OCI-LY3 (cell line): ENCODE measurements at regions not wholly inside any gene's neighbourhood (a gene's known extent, or its start where the extent isn't known, plus 50 kb on each side); places are given as distances from the start of the nearest gene placed in this dataset.

Experiments
- H2AFZ ChIP-seq: fragments of 200-600, 300-600 bp; shearing (Covaris generic); 2 replicates; pipeline ENCODE4 v1.6.0; 2014; ENCODE audit warnings: antibody characterized with exemption, low read depth, low read length
- H3K27ac ChIP-seq: fragments of 200-600, 300-600 bp; sonication (generic); 2 replicates; pipeline ENCODE4 v1.5.1; 2014; ENCODE audit warnings: mild to moderate bottlenecking, low read length, moderate library complexity, mixed read lengths
- H3K27me3 ChIP-seq: fragments of 200-600, 300-600 bp; sonication (generic); 2 replicates; pipeline ENCODE4 v1.6.1; 2014; ENCODE audit warnings: low read depth, low read length, mixed read lengths
- H3K36me3 ChIP-seq: fragments of 200-600, 300-600 bp; sonication (generic); replicated peaks from 2 replicates; pipeline ENCODE3; 2014; ENCODE audit warnings: low read depth, low read length, mixed read lengths
- H3K4me1 ChIP-seq: fragments of 300-600, 200-600 bp; sonication (generic); 2 replicates; pipeline ENCODE4 v1.6.1; 2014; ENCODE audit warnings: low read length, mixed read lengths
- H3K4me2 ChIP-seq: fragments of 200-600, 300-600 bp; sonication (generic); 2 replicates; pipeline ENCODE4 v1.6.1; 2014; ENCODE audit warnings: low read length, mixed read lengths
- H3K4me3 ChIP-seq: fragments of 300-600, 200-600 bp; sonication (generic); 2 replicates; pipeline ENCODE4 v1.5.1; 2014; ENCODE audit warnings: antibody characterized with exemption, mild to moderate bottlenecking, low read length, moderate library complexity
- H3K79me2 ChIP-seq: fragments of 300-600, 200-600 bp; shearing (Covaris generic); 2 replicates; pipeline ENCODE4 v1.6.1; 2014; ENCODE audit warnings: mild to moderate bottlenecking, low read length, mixed read lengths
- H3K9ac ChIP-seq: fragments of 300-600, 200-600 bp; shearing (Covaris generic); 2 replicates; pipeline ENCODE4 v1.6.0; 2014; ENCODE audit warnings: mild to moderate bottlenecking, low read length, moderate library complexity
- H3K9me3 ChIP-seq: fragments of 200-600, 300-600 bp; shearing (Covaris generic); 2 replicates; pipeline ENCODE4 v1.6.1; 2014; ENCODE audit warnings: low read length, mixed read lengths; ENCODE audit not compliant: insufficient read depth
- H4K20me1 ChIP-seq: fragments of 200-600, 300-600 bp; sonication (generic); 2 replicates; pipeline ENCODE4 v1.6.1; 2016; ENCODE audit warnings: low read length, mixed read lengths; ENCODE audit not compliant: insufficient read depth
- EZH2phosphoT487 ChIP-seq: fragments of 200-600 bp; shearing (Covaris generic); IDR thresholded peaks from 2 replicates; pipeline ENCODE4 v1.6.1; 2018; ENCODE audit warnings: antibody characterized with exemption, mixed run types, low read depth
- TF ChIP-seq, protein P1 (sequence below): fragments of 200-600, 300-600 bp; sonication (generic); IDR thresholded peaks from 2 replicates; pipeline ENCODE4 v1.5.1; 2014; ENCODE audit warnings: antibody characterized with exemption, low read length, low read depth

DNA sequence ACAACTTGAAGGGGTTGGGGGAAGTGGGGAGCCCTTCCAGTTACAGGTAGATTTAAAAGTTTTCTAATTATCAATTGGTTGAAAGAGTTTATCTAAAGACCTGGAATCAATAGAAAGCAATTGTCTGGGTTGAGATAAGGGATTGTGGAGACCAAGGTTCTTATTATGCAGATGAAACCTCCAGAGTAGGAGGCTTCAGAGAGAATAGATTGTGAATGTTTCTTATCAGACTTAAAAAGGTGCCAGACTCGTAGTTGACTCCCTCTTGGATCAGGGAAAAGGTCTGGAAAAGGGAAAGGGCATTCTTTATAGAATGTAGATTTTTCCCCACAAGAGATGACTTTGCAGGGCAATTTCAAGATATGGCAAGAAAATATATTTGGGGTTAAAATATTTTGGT lies 100.8 kb downstream of the GADD45G start:
- Histone ChIP-seq H3K4me1 (peaks cover 26% of the 10 kb centered on the region), H3K4me3 (no peak overlapping the region), H3K9me3 (no peaks in the 10 kb centered on the region), H3K36me3 (no peaks in the 10 kb centered on the region), H2AFZ (no peak overlapping the region), H3K4me2 (no peak overlapping the region), H3K27me3 (no peaks in the 10 kb centered on the region), H4K20me1 (no peaks in the 10 kb centered on the region), H3K9ac (no peak overlapping the region), H3K27ac (no peak overlapping the region), H3K79me2 (no peaks in the 10 kb centered on the region)
- TF ChIP-seq EZH2phosphoT487 = no peak
- TF ChIP-seq, protein P1, sequence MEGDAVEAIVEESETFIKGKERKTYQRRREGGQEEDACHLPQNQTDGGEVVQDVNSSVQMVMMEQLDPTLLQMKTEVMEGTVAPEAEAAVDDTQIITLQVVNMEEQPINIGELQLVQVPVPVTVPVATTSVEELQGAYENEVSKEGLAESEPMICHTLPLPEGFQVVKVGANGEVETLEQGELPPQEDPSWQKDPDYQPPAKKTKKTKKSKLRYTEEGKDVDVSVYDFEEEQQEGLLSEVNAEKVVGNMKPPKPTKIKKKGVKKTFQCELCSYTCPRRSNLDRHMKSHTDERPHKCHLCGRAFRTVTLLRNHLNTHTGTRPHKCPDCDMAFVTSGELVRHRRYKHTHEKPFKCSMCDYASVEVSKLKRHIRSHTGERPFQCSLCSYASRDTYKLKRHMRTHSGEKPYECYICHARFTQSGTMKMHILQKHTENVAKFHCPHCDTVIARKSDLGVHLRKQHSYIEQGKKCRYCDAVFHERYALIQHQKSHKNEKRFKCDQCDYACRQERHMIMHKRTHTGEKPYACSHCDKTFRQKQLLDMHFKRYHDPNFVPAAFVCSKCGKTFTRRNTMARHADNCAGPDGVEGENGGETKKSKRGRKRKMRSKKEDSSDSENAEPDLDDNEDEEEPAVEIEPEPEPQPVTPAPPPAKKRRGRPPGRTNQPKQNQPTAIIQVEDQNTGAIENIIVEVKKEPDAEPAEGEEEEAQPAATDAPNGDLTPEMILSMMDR = no peak

DNA sequence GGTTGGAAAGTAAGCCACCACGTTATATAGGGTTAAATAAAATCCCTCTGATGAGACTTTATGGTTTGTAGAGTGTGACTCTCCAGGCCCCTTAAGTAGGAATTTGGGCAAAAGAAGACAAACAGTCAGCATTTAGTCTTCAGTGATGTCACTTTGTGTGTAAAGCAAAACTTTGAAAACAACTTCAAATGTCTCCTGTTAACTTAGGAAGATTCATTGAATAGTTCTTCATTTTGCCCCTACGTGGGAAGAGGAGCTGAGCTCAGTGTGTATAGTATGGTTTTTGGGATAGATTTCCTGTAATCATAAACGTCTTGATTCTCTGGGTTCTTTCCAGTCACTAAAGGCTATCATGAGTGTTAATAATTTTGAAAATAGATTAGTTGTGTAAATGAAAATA lies 101.3 kb downstream of the GADD45G start:
- TF ChIP-seq, protein P1 = no peak
- no peak for TF ChIP-seq EZH2phosphoT487
- no peaks in the 10 kb centered on the region for H3K79me2 ChIP-seq
- no peak overlapping the region; the same call in 1 of the 2 replicates for H3K4me2 ChIP-seq
- H3K36me3 ChIP-seq = no peaks in the 10 kb centered on the region
- no peaks in the 10 kb centered on the region for H3K27me3 ChIP-seq
- no peak overlapping the region for H3K4me3 ChIP-seq
- H3K4me1 ChIP-seq = peaks cover 22% of the 10 kb centered on the region
- no peaks in the 10 kb centered on the region for H3K9me3 ChIP-seq
- H4K20me1 ChIP-seq = no peaks in the 10 kb centered on the region
- no peak overlapping the region for H3K9ac ChIP-seq
- no peak overlapping the region for H2AFZ ChIP-seq
- no peak overlapping the region for H3K27ac ChIP-seq

DNA sequence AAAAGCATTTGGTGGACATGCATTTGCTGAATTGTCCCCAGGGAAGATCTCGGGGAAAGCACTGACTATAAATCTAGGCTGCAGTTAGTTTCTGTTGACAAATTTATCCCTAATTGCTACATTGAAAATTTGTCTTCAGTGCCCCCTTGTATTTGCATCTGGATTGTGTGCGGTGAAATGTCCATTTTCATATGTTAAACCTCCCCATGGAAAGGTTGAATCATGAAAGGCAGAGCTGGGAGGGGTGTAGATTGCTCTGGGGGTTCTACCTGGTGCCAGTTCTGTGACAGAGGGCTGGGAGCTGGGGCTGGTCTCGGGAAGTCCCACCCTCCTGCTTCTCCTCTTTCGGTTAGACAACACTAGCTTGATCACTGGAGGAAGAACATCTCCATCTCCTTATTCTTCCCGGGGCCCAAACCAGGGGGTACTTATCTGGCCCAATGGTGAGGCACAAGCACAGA lies 101.9 kb downstream of the GADD45G start:
- Histone ChIP-seq H3K4me3 (no peak overlapping the region), H3K4me1 (peaks cover 15% of the 10 kb centered on the region), H3K27ac (no peak overlapping the region), H3K36me3 (no peaks in the 10 kb centered on the region), H3K79me2 (no peaks in the 10 kb centered on the region), H3K9ac (no peak overlapping the region), H3K4me2 (peak overlapping the region; percentile 39), H3K9me3 (no peaks in the 10 kb centered on the region), H2AFZ (peak overlapping the region; percentile 39; the same call in 1 of the 2 replicates), H3K27me3 (no peaks in the 10 kb centered on the region), H4K20me1 (no peaks in the 10 kb centered on the region)
- TF ChIP-seq, protein P1 = no peak
- no peak for TF ChIP-seq EZH2phosphoT487

DNA sequence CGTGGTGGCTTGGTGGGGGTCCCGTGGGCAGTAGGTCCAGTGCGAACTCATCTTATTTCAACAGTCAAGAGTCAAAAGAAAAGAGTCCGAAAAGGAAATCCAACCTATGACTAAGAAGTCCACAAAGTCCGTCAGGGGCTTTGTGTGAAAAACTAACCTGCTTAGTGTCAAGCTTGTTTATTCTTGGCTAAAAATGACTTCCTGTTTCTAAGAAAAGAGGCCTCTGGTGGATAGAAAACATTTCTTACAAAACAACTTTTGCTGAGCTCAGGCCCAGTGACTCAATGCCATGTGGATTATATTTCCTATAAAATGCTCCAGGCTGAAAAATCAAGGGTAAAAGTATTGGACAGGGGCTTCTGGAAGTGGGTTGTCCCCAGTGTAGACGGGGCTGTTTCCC lies 105.9 kb downstream of the GADD45G start:
- no peaks in the 10 kb centered on the region for H3K79me2 ChIP-seq
- TF ChIP-seq, protein P1 = no peak
- TF ChIP-seq EZH2phosphoT487 = no peak
- no peak overlapping the region for H3K27ac ChIP-seq
- no peak overlapping the region for H2AFZ ChIP-seq
- no peak overlapping the region for H3K4me2 ChIP-seq
- no peaks in the 10 kb centered on the region for H3K9me3 ChIP-seq
- no peak overlapping the region for H3K4me3 ChIP-seq
- H3K4me1 ChIP-seq = peaks cover 12% of the 10 kb centered on the region
- no peak overlapping the region for H3K9ac ChIP-seq
- H3K36me3 ChIP-seq = no peaks in the 10 kb centered on the region
- H3K27me3 ChIP-seq = no peaks in the 10 kb centered on the region
- H4K20me1 ChIP-seq = no peaks in the 10 kb centered on the region
